ENCODE measurements at regions not wholly inside any gene's neighbourhood (a gene's known extent, or its start where the extent isn't known, plus 50 kb on each side); places are given as distances from the start of the nearest gene placed in this dataset.
"Not testable (repeated sequence)": the region's sequence is repeated elsewhere in the genome, so short reads cannot be mapped to it uniquely, and the experiment has no call there.

GRCh38 chr1:4121834-4122512 is 221.9 kb upstream of the C1orf174 start:
- no peak for DNase-seq

- no peak for DNase-seq
Observed at GRCh38 chr1:4122513-4123160, 222.6 kb upstream of the C1orf174 start.

- DNase-seq: no peak
Observed at GRCh38 chr1:4124631-4125145, 224.6 kb upstream of the C1orf174 start.

GRCh38 chr1:4126251-4126650 is 226.2 kb upstream of the C1orf174 start:
- DNase-seq: no peak

- DNase-seq: no peak
Observed at GRCh38 chr1:4126731-4127591, 226.9 kb upstream of the C1orf174 start.

GRCh38 chr1:4127592-4128140 is 227.6 kb upstream of the C1orf174 start:
- no peak for DNase-seq

- no peak for DNase-seq
Observed at GRCh38 chr1:4128616-4129015, 228.5 kb upstream of the C1orf174 start.

GRCh38 chr1:4129693-4130092 is 229.6 kb upstream of the C1orf174 start:
- no peak for DNase-seq

GRCh38 chr1:4130096-4130495 is 230.0 kb upstream of the C1orf174 start:
- no peak for DNase-seq

GRCh38 chr1:4131734-4132133 is 231.7 kb upstream of the C1orf174 start:
- no peak for DNase-seq

GRCh38 chr1:4132352-4133296 is 232.6 kb upstream of the C1orf174 start:
- no peak for DNase-seq

GRCh38 chr1:4133297-4133938 is 233.3 kb upstream of the C1orf174 start:
- no peak for DNase-seq

GRCh38 chr1:4133939-4134321 is 233.9 kb upstream of the C1orf174 start:
- no peak for DNase-seq

GRCh38 chr1:4135853-4136252 is 235.8 kb upstream of the C1orf174 start:
- DNase-seq: not testable (repeated sequence)

- DNase-seq: no peak
Observed at GRCh38 chr1:4137621-4138415, 237.7 kb upstream of the C1orf174 start.

- no peak for DNase-seq
Observed at GRCh38 chr1:4139646-4140045, 239.6 kb upstream of the C1orf174 start.

GRCh38 chr1:4140241-4140640 is 240.2 kb upstream of the C1orf174 start:
- DNase-seq: no peak

- DNase-seq: no peak
Observed at GRCh38 chr1:4140821-4141220, 240.7 kb upstream of the C1orf174 start.

- DNase-seq: no peak
Observed at GRCh38 chr1:4144349-4144971, 244.4 kb upstream of the C1orf174 start.

- DNase-seq: no peak
Observed at GRCh38 chr1:4146101-4146500, 246.0 kb upstream of the C1orf174 start.

Data from CD4-positive, alpha-beta T cell treated with Interleukin-17A for 1 hour (primary cell).